ENCODE measurements at regions not wholly inside any gene's neighbourhood (a gene's known extent, or its start where the extent isn't known, plus 50 kb on each side); places are given as distances from the start of the nearest gene placed in this dataset.
A peak's percentile ranks its signal among the peaks of the same experiment; 100 is the strongest.

GRCh38 chr1:57832612-57833011 is 408.8 kb upstream of the DAB1 start:
- ATAC-seq (no peak), DNase-seq (no peak)
- Histone ChIP-seq H3K27me3 (ENCODE audit: low read length) (no peaks in the 10 kb centered on the region), H3K27ac (ENCODE audit: low read length) (no peak overlapping the region), H3K79me2 (ENCODE audit: low read length) (no peaks in the 10 kb centered on the region), H4K20me1 (ENCODE audit: low read length) (no peaks in the 10 kb centered on the region), H3F3A (ENCODE audit: low read length, unreplicated experiment) (no peaks in the 10 kb centered on the region), H3K9me3 (ENCODE audit: low read length) (no peaks in the 10 kb centered on the region), H3K4me1 (ENCODE audit: insufficient read depth, low read length) (no peaks in the 10 kb centered on the region), H3K9me2 (replicated peaks; ENCODE audit: low read length) (no peaks in the 10 kb centered on the region), H3K36me3 (ENCODE audit: low read depth, low read length) (no peaks in the 10 kb centered on the region), H3K4me2 (ENCODE audit: low read length) (no peak overlapping the region), H3K9ac (ENCODE audit: low read length) (no peak overlapping the region), H3K4me3 (ENCODE audit: low read length) (no peak overlapping the region), H2AFZ (ENCODE audit: low read length) (no peak overlapping the region)
- intact Hi-C loops (cut with micrococcal nuclease), result no loop called here
- CTCF ChIA-PET, result no interaction called here
- TF ChIP-seq EZH2phosphoT487 (IDR thresholded peaks at IDR 0.05; ENCODE audit: borderline replicate concordance, low read length) (no peak), EZH2 (IDR thresholded peaks at IDR 0.05; ENCODE audit: low read length, unreplicated experiment) (no peak), CTCF (conservative IDR thresholded peaks at IDR 0.05; ENCODE audit: low read depth, low read length) (no peak)
- POLR2A ChIA-PET (ENCODE audit: unreplicated experiment), result no interaction called here
- BruUV-seq (replicated peaks), result no TSS peak

- intact Hi-C loops (cut with micrococcal nuclease), result no loop called here
- TF ChIP-seq EZH2 (IDR thresholded peaks at IDR 0.05; ENCODE audit: low read length, unreplicated experiment) (no peak), CTCF (conservative IDR thresholded peaks at IDR 0.05; ENCODE audit: low read depth, low read length) (no peak), EZH2phosphoT487 (IDR thresholded peaks at IDR 0.05; ENCODE audit: borderline replicate concordance, low read length) (no peak)
- no peaks in the 10 kb centered on the region for H4K20me1 ChIP-seq (ENCODE audit: low read length)
- no peaks in the 10 kb centered on the region for H3F3A ChIP-seq (ENCODE audit: low read length, unreplicated experiment)
- no peaks in the 10 kb centered on the region for H3K36me3 ChIP-seq (ENCODE audit: low read depth, low read length)
- no peaks in the 10 kb centered on the region for H3K79me2 ChIP-seq (ENCODE audit: low read length)
- no peaks in the 10 kb centered on the region for H3K9me3 ChIP-seq (ENCODE audit: low read length)
- ATAC-seq (no peak), DNase-seq (peak; percentile 53)
- H3K4me3 ChIP-seq (ENCODE audit: low read length), result no peak overlapping the region
- CTCF ChIA-PET, result no interaction called here
- no peak overlapping the region for H3K9ac ChIP-seq (ENCODE audit: low read length)
- H3K27me3 ChIP-seq (ENCODE audit: low read length), result no peaks in the 10 kb centered on the region
- POLR2A ChIA-PET (ENCODE audit: unreplicated experiment), result no interaction called here
- no peak overlapping the region for H3K27ac ChIP-seq (ENCODE audit: low read length)
- H2AFZ ChIP-seq (ENCODE audit: low read length), result no peak overlapping the region
- H3K4me2 ChIP-seq (ENCODE audit: low read length), result no peak overlapping the region
- no peaks in the 10 kb centered on the region for H3K4me1 ChIP-seq (ENCODE audit: insufficient read depth, low read length)
- BruUV-seq (replicated peaks), result no TSS peak
- no peaks in the 10 kb centered on the region for H3K9me2 ChIP-seq (replicated peaks; ENCODE audit: low read length)
Observed at GRCh38 chr1:57831624-57832023, 407.8 kb upstream of the DAB1 start.

GRCh38 chr1:57826535-57826934 is 402.7 kb upstream of the DAB1 start:
- H3K27me3 ChIP-seq (ENCODE audit: low read length), result no peaks in the 10 kb centered on the region
- no peaks in the 10 kb centered on the region for H3F3A ChIP-seq (ENCODE audit: low read length, unreplicated experiment)
- H3K4me3 ChIP-seq (ENCODE audit: low read length), result no peak overlapping the region
- ChIA-PET CTCF (no interaction called here), POLR2A (ENCODE audit: unreplicated experiment) (no interaction called here)
- H2AFZ ChIP-seq (ENCODE audit: low read length), result no peak overlapping the region
- no TSS peak for BruUV-seq (replicated peaks)
- no peak overlapping the region for H3K4me2 ChIP-seq (ENCODE audit: low read length)
- no peak for ATAC-seq
- H3K27ac ChIP-seq (ENCODE audit: low read length), result no peak overlapping the region
- H3K9me3 ChIP-seq (ENCODE audit: low read length), result no peaks in the 10 kb centered on the region
- H4K20me1 ChIP-seq (ENCODE audit: low read length), result no peaks in the 10 kb centered on the region
- no peak overlapping the region for H3K9ac ChIP-seq (ENCODE audit: low read length)
- no peaks in the 10 kb centered on the region for H3K4me1 ChIP-seq (ENCODE audit: insufficient read depth, low read length)
- TF ChIP-seq EZH2 (IDR thresholded peaks at IDR 0.05; ENCODE audit: low read length, unreplicated experiment), result no peak
- TF ChIP-seq CTCF (conservative IDR thresholded peaks at IDR 0.05; ENCODE audit: low read depth, low read length), result no peak
- TF ChIP-seq EZH2phosphoT487 (IDR thresholded peaks at IDR 0.05; ENCODE audit: borderline replicate concordance, low read length), result no peak
- no peak for DNase-seq
- no peaks in the 10 kb centered on the region for H3K79me2 ChIP-seq (ENCODE audit: low read length)
- no peaks in the 10 kb centered on the region for H3K9me2 ChIP-seq (replicated peaks; ENCODE audit: low read length)
- H3K36me3 ChIP-seq (ENCODE audit: low read depth, low read length), result no peaks in the 10 kb centered on the region
- intact Hi-C loops (cut with micrococcal nuclease), result no loop called here

Data from PC-3 (cell line).